ENCODE measurements at regions not wholly inside any gene's neighbourhood (a gene's known extent, or its start where the extent isn't known, plus 50 kb on each side); places are given as distances from the start of the nearest gene placed in this dataset.
A peak's percentile ranks its signal among the peaks of the same experiment; 100 is the strongest.

- peak in 1 of 3 experiments; percentile 92 for DNase-seq
Observed at GRCh38 chr9:105065098-105066088, 137.4 kb upstream of the ABCA1 start.

- no peak for DNase-seq
Observed at GRCh38 chr9:105066275-105066865, 138.4 kb upstream of the ABCA1 start.

GRCh38 chr9:105067895-105068580, 140.1 kb upstream of the ABCA1 start:
- DNase-seq, result no peak

GRCh38 chr9:105069285-105069684, 141.3 kb upstream of the ABCA1 start:
- no peak for DNase-seq

GRCh38 chr9:105069696-105070095, 141.7 kb upstream of the ABCA1 start:
- DNase-seq, result no peak

GRCh38 chr9:105070176-105070575, 142.2 kb upstream of the ABCA1 start:
- no peak for DNase-seq

- DNase-seq, result no peak
Observed at GRCh38 chr9:105072476-105072875, 144.5 kb upstream of the ABCA1 start.

- no peak for DNase-seq
Observed at GRCh38 chr9:105073147-105073546, 145.2 kb upstream of the ABCA1 start.

GRCh38 chr9:105074491-105074890, 146.5 kb upstream of the ABCA1 start:
- no peak for DNase-seq

GRCh38 chr9:105076729-105077128, 148.8 kb upstream of the ABCA1 start:
- DNase-seq, result peak in 1 of 3 experiments; percentile 20

- no peak for DNase-seq
Observed at GRCh38 chr9:105079457-105079856, 151.5 kb upstream of the ABCA1 start.

GRCh38 chr9:105082843-105083242, 154.9 kb upstream of the ABCA1 start:
- DNase-seq, result no peak

GRCh38 chr9:105083256-105083655, 155.3 kb upstream of the ABCA1 start:
- DNase-seq, result no peak

GRCh38 chr9:105087910-105088898, 156.2 kb upstream of the SLC44A1 start:
- DNase-seq, result no peak

GRCh38 chr9:105089874-105090273, 154.6 kb upstream of the SLC44A1 start:
- DNase-seq, result no peak

- no peak for DNase-seq
Observed at GRCh38 chr9:105091004-105091640, 153.3 kb upstream of the SLC44A1 start.

GRCh38 chr9:105093685-105094084, 150.8 kb upstream of the SLC44A1 start:
- DNase-seq, result no peak

GRCh38 chr9:105098370-105098769, 146.1 kb upstream of the SLC44A1 start:
- DNase-seq, result no peak

- no peak for DNase-seq
Observed at GRCh38 chr9:105103776-105104175, 140.7 kb upstream of the SLC44A1 start.

GRCh38 chr9:105114318-105114717, 130.1 kb upstream of the SLC44A1 start:
- DNase-seq, result no peak

- DNase-seq, result no peak
Observed at GRCh38 chr9:105114964-105115728, 129.3 kb upstream of the SLC44A1 start.

All from NCI-H1417 (cell line).